Smooth muscle cell (in vitro differentiated cells): ENCODE measurements at regions not wholly inside any gene's neighbourhood (a gene's known extent, or its start where the extent isn't known, plus 50 kb on each side); places are given as distances from the start of the nearest gene placed in this dataset.
"Not testable (repeated sequence)": the region's sequence is repeated elsewhere in the genome, so short reads cannot be mapped to it uniquely, and the experiment has no call there.

Experiments
- DNase-seq: peaks from one replicate; lab custom pipeline; 2025; ENCODE audit not compliant: unreplicated experiment; lab: John Stamatoyannopoulos, UW
- H2AFZ ChIP-seq: fragments of 200-600 bp; sonication (generic); 2 replicates; pipeline ENCODE4 v1.6.0; 2016; ENCODE audit warnings: antibody characterized with exemption, low read depth, mild to moderate bottlenecking
- H3F3A ChIP-seq: fragments of 200-600 bp; sonication (generic); 2 replicates; pipeline ENCODE4 v1.6.0; 2017; ENCODE audit warnings: antibody characterized with exemption, low read depth
- H3K27ac ChIP-seq: fragments of 200-600 bp; sonication (generic); 2 replicates; pipeline ENCODE4 v1.5.1; 2016; ENCODE audit warnings: low read depth, mild to moderate bottlenecking
- H3K27me3 ChIP-seq: fragments of 200-600 bp; sonication (generic); 2 replicates; pipeline ENCODE4 v1.6.1; 2016; ENCODE audit warnings: low read depth, mild to moderate bottlenecking
- H3K36me3 ChIP-seq: fragments of 200-600 bp; sonication (generic); 2 replicates; pipeline ENCODE4 v1.5.1; 2016; ENCODE audit warnings: low read depth
- H3K4me1 ChIP-seq: fragments of 200-600 bp; sonication (generic); 2 replicates; pipeline ENCODE4 v1.5.1; 2016; ENCODE audit warnings: low read depth
- H3K4me2 ChIP-seq: fragments of 200-600 bp; sonication (generic); 2 replicates; pipeline ENCODE4 v1.6.0; 2016; ENCODE audit warnings: mild to moderate bottlenecking
- H3K4me3 ChIP-seq: fragments of 200-600 bp; sonication (generic); 2 replicates; pipeline ENCODE4 v1.5.1; 2016; ENCODE audit warnings: mild to moderate bottlenecking
- H3K79me2 ChIP-seq: fragments of 200-600 bp; sonication (generic); 2 replicates; pipeline ENCODE4 v1.6.0; 2016; ENCODE audit warnings: low read depth, mild to moderate bottlenecking
- H3K9ac ChIP-seq: fragments of 200-600 bp; sonication (generic); 2 replicates; pipeline ENCODE4 v1.6.0; 2016; ENCODE audit warnings: low read depth
- H3K9me3 ChIP-seq: fragments of 200-600 bp; sonication (generic); replicated peaks from 2 replicates; pipeline ENCODE4 v1.5.1; 2016; ENCODE audit warnings: low read depth
- H4K20me1 ChIP-seq: fragments of 200-600 bp; sonication (generic); 2 replicates; pipeline ENCODE4 v1.6.0; 2016; ENCODE audit warnings: low read depth
- CTCF ChIP-seq: fragments of 200-600 bp; sonication (generic); IDR thresholded peaks from 2 replicates; pipeline ENCODE4 v1.5.1; 2017; ENCODE audit warnings: borderline replicate concordance, mild to moderate bottlenecking, antibody characterized with exemption; ENCODE audit not compliant: insufficient read depth, poor library complexity, severe bottlenecking
- WGBS: methylation state at CpG from one replicate; pipeline ENCODE4 v1.1.7; 2016; ENCODE audit warnings: low lambda C conversion rate; 5-methylcytosine and 5-hydroxymethylcytosine counted together

GRCh38 chr13:64697226-64697625, 2532.9 kb downstream of the PCDH9 start:
- Histone ChIP-seq H3K79me2 (no peaks in the 10 kb centered on the region), H4K20me1 (no peaks in the 10 kb centered on the region), H2AFZ (no peak overlapping the region), H3F3A (no peaks in the 10 kb centered on the region), H3K4me2 (no peak overlapping the region), H3K27me3 (no peaks in the 10 kb centered on the region), H3K4me1 (no peaks in the 10 kb centered on the region), H3K9me3 (no peaks in the 10 kb centered on the region), H3K36me3 (no peaks in the 10 kb centered on the region), H3K4me3 (no peak overlapping the region), H3K9ac (no peak overlapping the region), H3K27ac (no peak overlapping the region)
- no peak for TF ChIP-seq CTCF
- no peak for DNase-seq
- 97% methylated on average over 2 of the region's 2 CpGs for WGBS

- peak overlapping the region; percentile 35 for H2AFZ ChIP-seq
- WGBS = 83% methylated on average over 4 of the region's 4 CpGs
- no peaks in the 10 kb centered on the region for H3K27me3 ChIP-seq
- H3K9ac ChIP-seq = no peak overlapping the region
- H3K4me1 ChIP-seq = peaks cover 8% of the 10 kb centered on the region
- TF ChIP-seq CTCF = no peak
- H4K20me1 ChIP-seq = no peaks in the 10 kb centered on the region
- peak overlapping the region; percentile 6 for H3K4me2 ChIP-seq
- no peak for DNase-seq
- no peaks in the 10 kb centered on the region for H3K79me2 ChIP-seq
- H3K27ac ChIP-seq = peak overlapping the region; percentile 76
- H3K9me3 ChIP-seq = no peaks in the 10 kb centered on the region
- H3K36me3 ChIP-seq = no peaks in the 10 kb centered on the region
- no peak overlapping the region for H3K4me3 ChIP-seq
- no peaks in the 10 kb centered on the region for H3F3A ChIP-seq
Measured at GRCh38 chr13:64688893-64689677, 2541.1 kb downstream of the PCDH9 start.

- H3K36me3 ChIP-seq, H3K4me3 ChIP-seq, H3F3A ChIP-seq, H2AFZ ChIP-seq, H3K9ac ChIP-seq, H3K79me2 ChIP-seq, DNase-seq, H3K27ac ChIP-seq, H3K4me2 ChIP-seq, H4K20me1 ChIP-seq, H3K9me3 ChIP-seq, H3K27me3 ChIP-seq, H3K4me1 ChIP-seq: not testable (repeated sequence)
- 83% methylated on average over 4 of the region's 4 CpGs for WGBS
Measured at GRCh38 chr13:64686536-64686935, 2543.6 kb downstream of the PCDH9 start.

- Histone ChIP-seq H3K4me1 (peaks cover 8% of the 10 kb centered on the region), H3K27me3 (no peaks in the 10 kb centered on the region), H3K4me3 (no peak overlapping the region), H3K9ac (no peak overlapping the region), H3F3A (no peaks in the 10 kb centered on the region), H3K4me2 (no peak overlapping the region), H4K20me1 (no peaks in the 10 kb centered on the region), H3K9me3 (peaks cover 6% of the 10 kb centered on the region), H3K36me3 (peaks cover 3% of the 10 kb centered on the region), H2AFZ (no peak overlapping the region), H3K79me2 (no peaks in the 10 kb centered on the region), H3K27ac (peak overlapping the region; percentile 50)
- WGBS = 40% methylated on average over 7 of the region's 7 CpGs
- no peak for DNase-seq
- no peak for TF ChIP-seq CTCF
Measured at GRCh38 chr13:64684685-64685431, 2545.3 kb downstream of the PCDH9 start.
